Keratinocyte (primary cell): ENCODE measurements at regions not wholly inside any gene's neighbourhood (a gene's known extent, or its start where the extent isn't known, plus 50 kb on each side); places are given as distances from the start of the nearest gene placed in this dataset.

Experiments used
- DNase-seq: peaks from one replicate; pipeline ENCODE4 v3.0.0-alpha.2; 2011; ENCODE audit warnings: low read depth, missing footprints, low spot score
- FAIRE-seq: peaks from 2 replicates; lab custom pipeline; 2011; peaks lifted over from hg19 to GRCh38; lab: Jason Lieb, UNC
- H2AFZ ChIP-seq: 2 replicates; pipeline ENCODE4 v1.6.0; 2012; ENCODE audit warnings: low read length, control low read depth, inconsistent platforms; ENCODE audit not compliant: control insufficient read depth
- H3K27ac ChIP-seq: 2 replicates; pipeline ENCODE4 v1.5.1; 2011; ENCODE audit warnings: low read length; ENCODE audit not compliant: control insufficient read depth, insufficient read depth
- H3K27me3 ChIP-seq: 3 replicates; pipeline ENCODE4 v1.6.0; 2011; ENCODE audit warnings: low read length; ENCODE audit not compliant: control insufficient read depth, insufficient read depth; ENCODE audit errors: extremely low read depth
- H3K36me3 ChIP-seq, 2 experiments: 2 replicates in 1 of 2; 3 replicates in 1 of 2; pipeline ENCODE4 v1.5.1; 2011; ENCODE audit warnings: low read length in 2 of 2, mild to moderate bottlenecking in 1 of 2; ENCODE audit not compliant: control insufficient read depth in 2 of 2, insufficient read depth in 2 of 2; ENCODE audit errors: extremely low read depth in 1 of 2
- H3K4me1 ChIP-seq: 3 replicates; pipeline ENCODE4 v1.5.1; 2011; ENCODE audit warnings: low read length; ENCODE audit not compliant: control insufficient read depth, insufficient read depth; ENCODE audit errors: extremely low read depth
- H3K4me2 ChIP-seq: 3 replicates; pipeline ENCODE4 v1.6.0; 2011; ENCODE audit warnings: low read depth, low read length; ENCODE audit not compliant: control insufficient read depth, insufficient read depth; ENCODE audit errors: extremely low read depth
- H3K4me3 ChIP-seq, 3 experiments: fragments of 200-600 bp in 1 of 3; sonication (generic) in 1 of 3; 2 replicates in 2 of 3; 3 replicates in 1 of 3; pipeline ENCODE4 v1.5.1; 2011 to 2016; ENCODE audit warnings: low read length in 3 of 3, mild to moderate bottlenecking in 3 of 3, control low read depth in 2 of 3, inconsistent platforms in 1 of 3, low read depth in 1 of 3, mixed read lengths in 1 of 3, mixed run types in 1 of 3, moderate library complexity in 1 of 3; ENCODE audit not compliant: control insufficient read depth in 2 of 3, insufficient read depth in 2 of 3; ENCODE audit errors: extremely low read depth in 1 of 3
- H3K79me2 ChIP-seq: 2 replicates; pipeline ENCODE4 v1.6.0; 2012; ENCODE audit warnings: low read length; ENCODE audit not compliant: control insufficient read depth, insufficient read depth
- H3K9ac ChIP-seq: 3 replicates; pipeline ENCODE4 v1.6.0; 2011; ENCODE audit warnings: low read length; ENCODE audit not compliant: control insufficient read depth, insufficient read depth; ENCODE audit errors: extremely low read depth
- H3K9me1 ChIP-seq: 3 replicates; pipeline ENCODE4 v1.6.0; 2011; ENCODE audit warnings: low read length; ENCODE audit not compliant: control insufficient read depth, insufficient read depth; ENCODE audit errors: extremely low read depth
- H3K9me3 ChIP-seq: 2 replicates; pipeline ENCODE4 v1.5.1; 2012; ENCODE audit warnings: low read depth, low read length; ENCODE audit not compliant: control insufficient read depth
- H4K20me1 ChIP-seq: 3 replicates; pipeline ENCODE4 v1.6.0; 2011; ENCODE audit warnings: low read length; ENCODE audit not compliant: control insufficient read depth, insufficient read depth; ENCODE audit errors: extremely low read depth
- CTCF ChIP-seq, 3 experiments: IDR thresholded peaks in 1 of 3; conservative IDR thresholded peaks in 1 of 3; optimal IDR thresholded peaks in 1 of 3; 2 replicates in 2 of 3; 3 replicates in 1 of 3; pipeline versions ENCODE3 to v1.5.1; 2011; ENCODE audit warnings: low read length in 3 of 3, mild to moderate bottlenecking in 3 of 3, moderate library complexity in 2 of 3, control low read depth in 1 of 3, inconsistent platforms in 1 of 3; ENCODE audit not compliant: insufficient read depth in 2 of 3; ENCODE audit errors: extremely low read depth in 1 of 3
- EZH2 ChIP-seq: IDR thresholded peaks from one replicate; pipeline ENCODE4 v1.6.1; 2012; ENCODE audit warnings: inconsistent platforms, mild to moderate bottlenecking, low read length, moderate library complexity
- dilution Hi-C: fragments of 300-500 bp; cut with MboI; formaldehyde crosslinking; loops from one replicate; pipeline ENCODE4 v1.7.0; 2020; ENCODE audit warnings: low sequenced_read_pairs; ENCODE audit not compliant: extremely low pct_ligation_motif_present

GRCh38 chr13:29999492-30000369 is 149.3 kb upstream of the UBL3 start:
- no peak overlapping the region for H3K27ac ChIP-seq
- no peaks in the 10 kb centered on the region for H3K27me3 ChIP-seq
- no peak for TF ChIP-seq EZH2
- no peak for TF ChIP-seq CTCF (optimal IDR thresholded peaks at IDR 0.05 in 1 of 3, IDR thresholded peaks at IDR 0.05 in 1 of 3, conservative IDR thresholded peaks at IDR 0.05 in 1 of 3; ENCODE audit: extremely low read depth in 1 of 3, insufficient read depth in 2 of 3, low read length in 3 of 3)
- FAIRE-seq (no peak), DNase-seq (no peak)
- H3K9me3 ChIP-seq: no peaks in the 10 kb centered on the region
- H3K4me2 ChIP-seq: no peak overlapping the region
- no peaks in the 10 kb centered on the region for H3K9me1 ChIP-seq
- H3K4me3 ChIP-seq: no peak overlapping the region
- H3K9ac ChIP-seq: no peak overlapping the region
- no peaks in the 10 kb centered on the region for H4K20me1 ChIP-seq
- H3K4me1 ChIP-seq: peaks cover 6% of the 10 kb centered on the region
- dilution Hi-C loops: no loop called here
- no peaks in the 10 kb centered on the region for H3K36me3 ChIP-seq
- no peaks in the 10 kb centered on the region for H3K79me2 ChIP-seq
- H2AFZ ChIP-seq: no peak overlapping the region

- Histone ChIP-seq H3K4me2 (no peak overlapping the region), H3K27ac (no peak overlapping the region), H4K20me1 (no peaks in the 10 kb centered on the region), H3K4me1 (peaks cover 3% of the 10 kb centered on the region), H2AFZ (no peak overlapping the region), H3K79me2 (no peaks in the 10 kb centered on the region), H3K36me3 (no peaks in the 10 kb centered on the region), H3K9ac (no peak overlapping the region), H3K27me3 (no peaks in the 10 kb centered on the region), H3K9me1 (no peaks in the 10 kb centered on the region), H3K4me3 (no peak overlapping the region), H3K9me3 (no peaks in the 10 kb centered on the region)
- TF ChIP-seq CTCF (optimal IDR thresholded peaks at IDR 0.05 in 1 of 3, IDR thresholded peaks at IDR 0.05 in 1 of 3, conservative IDR thresholded peaks at IDR 0.05 in 1 of 3; ENCODE audit: extremely low read depth in 1 of 3, insufficient read depth in 2 of 3, low read length in 3 of 3) (no peak), EZH2 (no peak)
- DNase-seq: no peak
- FAIRE-seq: no peak
- dilution Hi-C loops: no loop called here
Observed at GRCh38 chr13:29996316-29996715, 145.9 kb upstream of the UBL3 start.
